ENCODE measurements at regions not wholly inside any gene's neighbourhood (a gene's known extent, or its start where the extent isn't known, plus 50 kb on each side); places are given as distances from the start of the nearest gene placed in this dataset.
A peak's percentile ranks its signal among the peaks of the same experiment; 100 is the strongest.

DNA sequence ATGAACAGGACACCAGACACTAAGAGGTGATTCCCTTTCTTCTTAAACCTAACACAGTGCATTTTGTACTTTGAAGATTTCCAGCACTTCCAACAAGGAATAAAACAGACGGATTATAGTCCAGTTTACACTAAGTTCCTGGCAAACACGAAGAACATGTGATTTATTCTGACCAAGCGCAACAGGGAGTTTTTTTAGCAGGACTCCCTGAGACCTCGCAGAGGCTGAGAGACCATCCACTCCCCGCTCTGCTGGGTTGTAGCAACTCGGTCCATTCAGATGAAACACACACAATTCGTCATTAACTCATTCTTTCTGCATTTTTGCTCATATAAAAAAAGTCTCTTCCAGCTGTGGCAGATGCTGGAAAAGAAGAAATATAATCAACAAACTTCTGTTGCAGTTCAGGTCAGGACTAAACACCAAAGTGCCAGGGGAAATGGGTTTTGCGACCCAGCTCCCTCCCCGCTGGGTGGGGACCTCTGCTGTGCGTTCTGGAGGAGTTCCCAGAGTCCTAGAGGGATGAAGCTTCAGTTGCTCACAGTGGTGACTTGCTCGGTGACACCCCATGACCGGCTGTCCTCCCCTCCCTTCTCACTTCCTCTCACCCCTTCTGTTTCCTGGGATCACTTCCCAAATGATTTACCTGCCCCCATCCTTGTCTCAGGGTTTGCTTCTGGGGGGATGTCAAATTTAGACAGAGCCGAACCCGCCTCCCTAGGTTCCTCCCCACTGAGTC lies 52.5 kb downstream of the KCNF1 start:
- no peak for DNase-seq

DNA sequence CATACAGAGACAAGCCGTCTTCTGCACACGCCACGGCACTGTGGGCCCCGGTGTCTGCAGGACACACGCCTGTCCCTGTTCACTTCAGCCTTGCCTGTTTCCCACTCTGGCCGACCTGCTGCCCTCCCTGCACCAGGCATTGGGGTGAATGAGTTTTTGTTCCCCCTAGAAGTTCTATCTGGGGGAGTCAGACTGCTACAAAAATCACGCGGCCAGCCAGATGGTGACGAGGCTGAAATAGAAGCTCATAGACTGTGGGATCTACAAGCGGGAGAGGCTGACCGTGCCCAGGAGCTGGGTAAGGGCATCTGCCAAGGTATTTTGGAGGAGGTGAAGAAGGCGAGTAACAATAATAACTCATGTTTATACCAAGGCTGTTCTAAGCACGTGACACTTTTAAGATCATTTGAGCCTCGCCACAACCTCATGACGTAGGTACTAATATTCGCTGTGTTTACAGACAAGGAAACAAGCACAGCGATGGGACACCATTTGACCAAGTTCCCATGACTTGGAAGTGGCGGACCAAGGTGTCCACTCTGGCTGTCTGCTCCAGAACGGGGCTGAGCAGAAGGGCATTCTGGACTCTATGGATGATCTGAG lies 53.6 kb downstream of the KCNF1 start:
- no peak for DNase-seq

DNA sequence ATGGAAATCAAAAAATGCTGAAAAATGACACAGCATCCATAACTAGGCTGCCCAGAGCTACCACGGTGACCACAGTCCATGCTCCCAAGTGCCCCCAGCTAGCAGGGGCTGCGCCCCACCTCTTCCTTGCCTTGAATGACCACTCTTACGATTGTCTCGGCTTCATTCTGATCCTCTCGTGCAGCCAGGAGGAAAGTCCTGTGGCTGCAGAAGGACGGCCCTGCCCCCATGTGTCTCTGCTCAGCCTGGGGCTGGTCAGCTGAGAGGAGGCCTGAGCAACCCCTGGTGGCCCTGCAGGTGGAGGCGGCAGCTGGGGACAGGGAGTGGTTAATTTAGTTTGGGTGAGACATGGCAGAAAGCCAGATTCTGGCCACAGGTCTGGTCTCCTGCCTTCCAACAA lies 54.3 kb downstream of the KCNF1 start:
- no peak for DNase-seq

GRCh38 chr2:10966741-10967140 lies 55.0 kb downstream of the KCNF1 start:
- no peak for DNase-seq

- DNase-seq = no peak
Observed at GRCh38 chr2:10968176-10968575, 56.4 kb downstream of the KCNF1 start.

- no peak for DNase-seq
Observed at GRCh38 chr2:10970666-10971065, 58.9 kb downstream of the KCNF1 start.

DNA sequence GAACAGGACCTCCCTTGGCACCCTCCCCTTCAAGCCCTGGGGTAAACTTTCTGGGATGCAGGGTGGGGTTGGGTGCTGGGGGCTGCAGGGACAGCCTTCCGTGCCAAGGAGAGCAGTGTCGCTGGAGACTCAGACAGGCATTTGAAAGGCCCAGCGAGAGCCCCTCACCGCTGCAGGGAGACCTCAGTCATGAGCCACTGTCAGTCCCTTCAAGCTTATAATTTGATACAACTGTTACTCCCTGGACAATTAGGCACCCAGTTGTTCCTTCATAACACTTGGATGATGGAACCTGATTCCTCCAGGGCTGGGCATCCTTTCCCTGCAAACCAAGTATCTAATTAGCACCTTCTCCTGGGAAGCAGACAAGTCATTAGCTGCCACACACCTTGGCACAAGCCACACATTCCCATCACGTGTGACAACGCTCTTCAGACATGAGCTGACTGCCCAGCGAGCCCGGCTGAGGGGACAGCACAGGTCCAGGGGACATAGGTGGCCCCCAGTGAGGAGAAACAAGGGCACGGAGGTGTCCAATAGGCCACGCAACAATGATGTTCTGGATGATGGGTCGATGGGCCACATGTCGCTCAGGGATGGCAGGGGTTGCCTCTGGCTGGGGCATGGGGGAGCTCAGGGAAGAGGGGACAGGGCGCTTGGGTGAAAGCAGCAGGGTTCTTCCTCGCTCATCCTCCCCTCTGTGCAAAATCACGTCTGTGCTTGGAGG lies 59.6 kb downstream of the KCNF1 start:
- DNase-seq = no peak

- no peak for DNase-seq
Observed at GRCh38 chr2:10971888-10972260, 60.1 kb downstream of the KCNF1 start.

DNA sequence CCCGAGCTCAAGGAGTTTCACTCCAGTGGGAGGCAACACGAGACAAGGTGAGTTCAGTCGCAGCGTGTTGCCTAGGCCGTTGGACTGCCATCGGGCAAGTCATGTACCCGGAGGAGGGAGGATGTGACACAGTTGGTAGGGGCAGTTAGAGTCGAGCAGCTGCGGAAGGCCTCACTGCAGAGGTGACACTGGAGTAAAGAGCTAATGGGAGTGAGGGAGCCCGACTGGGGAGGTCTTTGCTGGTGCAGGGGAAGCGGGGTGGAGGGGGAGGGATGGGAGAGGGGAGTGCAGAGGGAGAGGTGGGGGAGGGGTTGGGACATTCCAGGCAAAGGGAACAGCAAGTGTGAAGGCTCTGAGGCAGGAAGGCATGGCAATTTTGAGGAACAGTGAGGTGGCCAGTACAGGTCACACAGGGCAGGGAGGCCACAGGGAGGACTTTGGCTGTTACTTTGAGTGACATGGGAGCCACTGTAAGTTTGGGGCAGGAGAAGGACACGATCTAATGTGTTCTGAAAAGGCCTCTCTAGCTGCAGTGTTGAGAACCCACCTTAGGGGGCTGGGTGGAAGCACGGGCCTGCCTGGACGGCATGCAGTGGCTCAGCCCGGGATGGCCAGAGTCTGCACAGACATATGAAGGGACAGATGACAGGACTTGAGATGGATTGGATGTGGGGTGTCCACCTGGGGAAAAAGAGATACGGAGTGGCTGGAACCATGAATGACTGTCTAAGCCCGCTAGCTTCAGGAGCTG lies 61.1 kb downstream of the KCNF1 start:
- DNase-seq = no peak

DNA sequence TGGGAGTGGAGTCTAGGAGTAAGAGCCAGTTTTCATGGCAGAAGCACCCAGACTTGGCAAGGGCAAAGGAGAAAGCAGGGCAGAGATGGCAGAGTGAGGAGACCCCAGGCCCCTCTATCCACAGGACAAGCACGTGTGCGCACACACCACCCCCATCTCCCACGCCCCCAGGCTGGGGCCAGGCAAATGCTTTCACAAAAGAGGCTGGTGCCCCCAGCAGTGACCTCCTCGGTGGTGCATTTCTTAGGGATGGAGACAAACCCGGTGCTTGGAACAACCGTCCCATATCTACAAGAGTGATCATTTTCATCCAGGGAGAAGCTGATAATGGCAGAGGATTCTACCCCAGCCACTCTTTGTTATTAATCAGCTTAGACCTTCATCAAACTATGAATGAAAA lies 62.0 kb downstream of the KCNF1 start:
- no peak for DNase-seq

DNA sequence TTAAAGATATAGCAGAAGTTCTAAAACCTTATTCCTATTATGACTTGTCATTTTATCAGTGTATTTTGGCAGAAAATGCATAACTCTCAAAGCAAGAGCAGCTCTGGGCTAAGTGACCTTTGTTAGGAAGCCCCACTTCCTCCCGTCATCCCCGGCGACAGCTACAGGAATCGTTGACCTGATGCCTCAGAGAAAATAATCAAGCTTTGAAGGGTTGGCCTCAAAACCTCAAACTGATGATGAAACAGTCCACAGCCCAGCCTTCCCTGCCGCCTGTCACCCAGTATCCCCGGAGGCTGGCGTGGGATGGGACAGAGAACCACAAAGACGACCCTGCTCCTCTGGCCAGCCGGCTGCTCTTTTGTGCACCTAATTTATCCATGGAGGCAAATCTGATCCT lies 65.3 kb downstream of the KCNF1 start:
- DNase-seq = no peak

GRCh38 chr2:10977621-10978020 lies 65.9 kb downstream of the KCNF1 start:
- DNase-seq = no peak

- DNase-seq = no peak
Observed at GRCh38 chr2:10978090-10978670, 66.4 kb downstream of the KCNF1 start.

DNA sequence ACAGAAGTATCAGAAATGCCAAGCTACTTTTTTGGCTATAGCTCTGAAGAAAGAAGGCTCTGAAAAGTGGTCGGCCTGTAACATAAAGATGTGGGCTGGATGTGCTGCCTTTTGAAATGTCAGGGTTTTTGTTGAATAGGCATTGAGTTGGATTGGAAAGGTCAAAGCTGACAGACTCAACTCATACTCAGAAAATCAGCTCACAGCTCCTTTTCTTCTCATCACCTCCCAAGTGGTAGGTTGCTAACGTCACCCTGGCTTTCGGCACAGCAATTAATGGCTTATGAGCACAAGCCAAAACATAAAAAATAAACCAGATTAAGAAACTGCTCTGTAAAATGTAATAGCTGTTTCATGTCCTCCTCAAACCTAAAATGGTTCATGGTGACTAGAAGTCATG lies 68.3 kb downstream of the KCNF1 start:
- DNase-seq = no peak

DNA sequence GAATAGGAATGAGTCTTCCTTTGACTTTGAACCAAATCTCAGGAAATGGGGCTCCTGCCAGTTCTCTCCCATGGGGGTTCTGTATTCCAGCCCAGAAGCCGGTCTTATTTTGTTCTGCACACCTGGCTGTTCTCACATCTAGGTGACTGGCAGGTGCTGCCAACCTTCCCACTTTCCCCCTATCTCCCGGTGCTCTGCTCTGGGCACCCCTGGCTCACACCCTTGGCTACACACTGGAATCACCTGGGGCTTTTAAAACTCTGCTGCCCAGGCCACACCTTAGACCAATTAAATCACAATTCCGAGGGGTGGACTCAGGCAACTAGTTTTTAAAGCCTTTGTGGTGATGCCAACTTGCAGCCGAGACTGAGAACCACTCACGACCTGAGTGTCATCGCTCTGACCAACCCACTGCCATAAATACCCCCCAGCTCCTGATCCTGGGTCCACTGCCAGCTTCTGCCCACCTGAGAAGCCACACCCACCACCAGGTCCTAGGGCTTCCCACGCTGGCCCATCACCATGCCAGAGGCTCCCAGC lies 69.2 kb downstream of the KCNF1 start:
- DNase-seq = no peak

DNA sequence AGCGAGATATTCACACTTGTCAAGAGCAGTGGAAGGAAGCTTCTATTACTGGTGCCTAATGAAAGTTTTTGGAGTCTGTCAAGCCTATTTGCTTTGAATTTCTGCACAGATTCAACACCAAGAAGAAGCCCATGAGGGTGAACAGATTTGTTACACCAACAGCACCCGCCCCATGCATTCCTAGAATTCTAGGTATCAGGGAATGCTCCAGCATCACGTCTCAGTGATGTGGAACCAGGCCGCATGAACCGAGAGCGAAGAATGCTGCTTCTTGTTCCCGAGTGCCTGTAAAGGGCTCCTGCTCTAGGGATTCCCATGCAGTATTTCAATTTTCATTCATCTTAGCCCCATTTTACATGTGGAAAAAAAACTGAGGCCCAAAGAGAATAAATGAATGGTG lies 69.7 kb downstream of the KCNF1 start:
- DNase-seq = no peak

GRCh38 chr2:10981941-10982431 lies 70.3 kb downstream of the KCNF1 start:
- no peak for DNase-seq

DNA sequence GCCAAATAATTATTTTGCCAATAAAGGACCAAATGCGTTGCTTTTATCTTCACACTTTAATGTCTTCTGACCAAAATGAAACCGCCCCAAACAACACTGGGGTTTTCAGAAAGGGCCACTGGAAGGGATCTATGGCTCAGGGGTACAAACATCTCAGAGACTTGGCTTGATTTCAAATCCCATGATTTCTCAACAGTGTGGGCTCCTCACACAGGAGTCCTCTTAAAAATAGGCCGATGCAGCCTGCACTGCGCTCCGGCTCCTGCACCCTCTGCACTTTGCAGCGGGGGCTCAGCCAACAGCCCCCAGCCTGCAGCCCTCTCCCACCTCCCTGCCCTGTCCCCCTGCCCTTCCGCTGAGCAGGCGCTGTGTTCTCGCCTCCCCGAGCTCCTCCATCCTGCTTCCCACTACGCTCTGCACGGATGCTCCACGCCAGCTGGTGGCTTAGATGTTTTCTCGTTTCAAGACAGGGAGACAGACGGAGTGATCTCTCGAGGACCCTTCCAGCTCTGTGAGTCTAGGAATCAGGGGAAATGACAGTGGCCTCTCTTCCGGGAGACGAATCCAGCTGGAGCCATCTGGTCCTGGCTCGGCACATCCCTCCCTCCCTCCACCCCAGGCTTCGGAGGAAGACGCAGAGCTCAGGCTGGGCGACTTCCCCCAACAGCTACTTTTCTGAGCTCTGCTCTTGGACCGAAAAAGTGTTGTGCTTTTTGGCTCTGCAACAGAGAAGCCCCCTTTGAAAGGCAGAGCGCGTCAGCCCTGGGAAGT lies 71.4 kb downstream of the KCNF1 start:
- peak; percentile 65 for DNase-seq

- no peak for DNase-seq
Observed at GRCh38 chr2:10983711-10984110, 72.0 kb downstream of the KCNF1 start.

DNA sequence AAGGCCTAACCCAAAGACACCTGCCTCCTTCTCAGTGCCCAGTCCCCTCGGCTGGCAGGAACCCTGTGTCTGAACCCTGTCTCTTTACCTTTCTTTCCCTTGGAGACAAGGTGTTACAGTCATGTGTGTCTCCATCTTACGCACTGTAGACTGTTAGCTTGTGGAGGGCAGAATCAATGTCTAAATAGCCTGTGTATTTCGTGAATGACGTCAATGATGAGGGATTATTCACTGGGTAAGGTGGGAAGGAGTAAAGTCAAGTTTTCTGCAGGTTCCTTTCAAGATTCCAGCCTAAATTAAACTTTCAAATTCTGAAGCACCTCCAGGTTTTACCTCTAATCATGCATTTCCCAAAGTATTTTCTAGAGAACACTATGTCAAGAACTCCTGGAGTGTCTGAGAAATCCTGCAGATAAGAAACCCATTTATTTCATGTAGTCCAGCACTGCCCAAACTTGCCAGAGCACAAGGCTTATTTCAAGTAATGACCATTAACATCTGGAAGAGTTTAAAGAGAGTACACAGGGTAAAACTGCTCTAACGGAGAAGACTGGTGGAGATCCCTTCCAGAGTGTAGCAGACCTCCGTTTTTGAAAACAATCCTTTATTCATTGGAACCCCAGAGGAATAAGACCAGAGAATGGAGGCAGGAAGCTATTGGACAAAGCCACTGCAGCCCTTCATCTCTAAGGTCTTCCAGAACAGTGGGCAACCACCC lies 72.8 kb downstream of the KCNF1 start:
- DNase-seq = no peak

GRCh38 chr2:10985260-10985659 lies 73.5 kb downstream of the KCNF1 start:
- DNase-seq = no peak
